Glutamatergic neuron (in vitro differentiated cells): ENCODE measurements at regions not wholly inside any gene's neighbourhood (a gene's known extent, or its start where the extent isn't known, plus 50 kb on each side); places are given as distances from the start of the nearest gene placed in this dataset.

Experiments used
- DNase-seq: peaks from one replicate; pipeline ENCODE4 v3.0.0; 2022
- H3K27ac Mint-ChIP-seq: one replicate; pipeline ENCODE4 v1.8.0; 2020; ENCODE audit warnings: mild to moderate bottlenecking, mixed read lengths, inconsistent platforms; ENCODE audit not compliant: unreplicated experiment
- H3K27me3 Mint-ChIP-seq: one replicate; pipeline ENCODE4 v1.8.0; 2020; ENCODE audit warnings: mild to moderate bottlenecking, moderate library complexity, mixed read lengths, inconsistent platforms; ENCODE audit not compliant: unreplicated experiment
- H3K36me3 Mint-ChIP-seq: one replicate; pipeline ENCODE4 v1.8.0; 2020; ENCODE audit warnings: mild to moderate bottlenecking, mixed read lengths, inconsistent platforms; ENCODE audit not compliant: unreplicated experiment
- H3K4me1 Mint-ChIP-seq: one replicate; pipeline ENCODE4 v1.8.0; 2020; ENCODE audit warnings: mild to moderate bottlenecking, low read depth, mixed read lengths, inconsistent platforms; ENCODE audit not compliant: unreplicated experiment
- H3K4me3 Mint-ChIP-seq: one replicate; pipeline ENCODE4 v1.8.0; 2020; ENCODE audit warnings: mild to moderate bottlenecking, mixed read lengths, inconsistent platforms; ENCODE audit not compliant: unreplicated experiment
- H3K9me3 Mint-ChIP-seq: one replicate; pipeline ENCODE4 v1.8.0; 2020; ENCODE audit warnings: mild to moderate bottlenecking, moderate library complexity, mixed read lengths, inconsistent platforms; ENCODE audit not compliant: unreplicated experiment
- TF ChIP-seq, protein P1 (sequence below): fragments of 200-600 bp; sonication (generic); IDR thresholded peaks from one replicate; pipeline ENCODE4 v1.5.0; 2021; ENCODE audit not compliant: partially characterized antibody, unreplicated experiment

DNA sequence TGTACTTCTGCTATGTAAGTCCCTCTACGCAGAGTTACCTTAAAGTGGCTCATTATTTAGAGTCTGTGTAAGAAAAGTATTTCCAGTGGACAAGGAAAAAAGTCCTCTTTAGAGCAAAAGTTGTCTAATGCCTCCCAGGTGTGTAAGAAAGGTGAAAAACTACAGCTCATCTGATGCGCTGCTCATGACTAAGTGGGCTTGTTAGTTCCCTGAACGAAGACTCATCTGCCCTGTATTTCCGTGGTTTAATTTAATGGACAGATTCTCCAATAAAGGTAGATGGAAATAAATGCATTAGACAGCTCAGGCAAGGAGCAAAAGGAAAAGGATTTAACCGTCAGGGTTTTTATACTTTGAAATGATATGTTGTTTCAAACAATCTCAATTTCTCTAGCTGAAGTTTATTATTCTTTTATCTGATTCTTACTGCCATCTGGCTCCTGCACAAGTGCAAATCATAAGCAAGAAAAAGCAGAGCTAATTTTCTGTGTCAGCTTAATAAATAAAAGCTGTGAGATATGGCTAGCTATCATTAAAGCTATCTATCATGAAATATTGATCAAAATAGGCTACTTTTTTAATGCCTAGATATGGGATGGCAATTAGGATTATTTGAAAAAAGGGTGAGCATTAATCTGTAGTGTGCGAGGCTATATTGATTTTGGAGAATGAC is 73.7 kb upstream of the PCDH9 start:
- TF ChIP-seq, protein P1, sequence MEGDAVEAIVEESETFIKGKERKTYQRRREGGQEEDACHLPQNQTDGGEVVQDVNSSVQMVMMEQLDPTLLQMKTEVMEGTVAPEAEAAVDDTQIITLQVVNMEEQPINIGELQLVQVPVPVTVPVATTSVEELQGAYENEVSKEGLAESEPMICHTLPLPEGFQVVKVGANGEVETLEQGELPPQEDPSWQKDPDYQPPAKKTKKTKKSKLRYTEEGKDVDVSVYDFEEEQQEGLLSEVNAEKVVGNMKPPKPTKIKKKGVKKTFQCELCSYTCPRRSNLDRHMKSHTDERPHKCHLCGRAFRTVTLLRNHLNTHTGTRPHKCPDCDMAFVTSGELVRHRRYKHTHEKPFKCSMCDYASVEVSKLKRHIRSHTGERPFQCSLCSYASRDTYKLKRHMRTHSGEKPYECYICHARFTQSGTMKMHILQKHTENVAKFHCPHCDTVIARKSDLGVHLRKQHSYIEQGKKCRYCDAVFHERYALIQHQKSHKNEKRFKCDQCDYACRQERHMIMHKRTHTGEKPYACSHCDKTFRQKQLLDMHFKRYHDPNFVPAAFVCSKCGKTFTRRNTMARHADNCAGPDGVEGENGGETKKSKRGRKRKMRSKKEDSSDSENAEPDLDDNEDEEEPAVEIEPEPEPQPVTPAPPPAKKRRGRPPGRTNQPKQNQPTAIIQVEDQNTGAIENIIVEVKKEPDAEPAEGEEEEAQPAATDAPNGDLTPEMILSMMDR, result no peak

DNA sequence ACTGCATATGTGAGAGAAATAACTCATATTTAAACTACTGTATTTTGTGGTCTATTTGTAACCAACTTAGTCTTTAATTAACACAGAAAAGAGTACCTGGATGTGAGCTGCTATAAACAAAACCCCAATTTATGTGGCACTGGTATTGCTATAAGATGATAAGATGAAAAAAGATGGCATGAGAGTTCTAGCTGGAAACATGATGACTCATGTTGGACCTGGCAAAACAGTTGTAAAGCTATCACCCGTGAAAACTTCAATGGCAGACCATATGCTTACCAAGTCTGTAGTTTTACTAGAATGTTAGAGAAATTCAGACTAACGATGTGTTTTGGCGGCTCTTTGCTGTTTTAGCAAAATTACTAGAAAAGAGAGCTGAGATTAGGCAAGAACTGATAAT is 69.6 kb upstream of the PCDH9 start:
- no peaks in the 10 kb centered on the region for H3K9me3 Mint-ChIP-seq
- TF ChIP-seq, protein P1, result no peak
- no peak overlapping the region for H3K27ac Mint-ChIP-seq
- DNase-seq, result no peak
- no peaks in the 10 kb centered on the region for H3K27me3 Mint-ChIP-seq
- no peak overlapping the region for H3K4me3 Mint-ChIP-seq
- peaks cover 19% of the 10 kb centered on the region for H3K4me1 Mint-ChIP-seq
- no peaks in the 10 kb centered on the region for H3K36me3 Mint-ChIP-seq

More for the DNA sequence above, 73.7 kb upstream of the PCDH9 start:
- Mint-ChIP-seq H3K36me3 (no peaks in the 10 kb centered on the region), H3K27ac (peak overlapping the region; percentile 34), H3K27me3 (peaks cover 5% of the 10 kb centered on the region), H3K9me3 (peaks cover 9% of the 10 kb centered on the region), H3K4me3 (no peak overlapping the region), H3K4me1 (peaks cover 35% of the 10 kb centered on the region)
- DNase-seq, result no peak

DNA sequence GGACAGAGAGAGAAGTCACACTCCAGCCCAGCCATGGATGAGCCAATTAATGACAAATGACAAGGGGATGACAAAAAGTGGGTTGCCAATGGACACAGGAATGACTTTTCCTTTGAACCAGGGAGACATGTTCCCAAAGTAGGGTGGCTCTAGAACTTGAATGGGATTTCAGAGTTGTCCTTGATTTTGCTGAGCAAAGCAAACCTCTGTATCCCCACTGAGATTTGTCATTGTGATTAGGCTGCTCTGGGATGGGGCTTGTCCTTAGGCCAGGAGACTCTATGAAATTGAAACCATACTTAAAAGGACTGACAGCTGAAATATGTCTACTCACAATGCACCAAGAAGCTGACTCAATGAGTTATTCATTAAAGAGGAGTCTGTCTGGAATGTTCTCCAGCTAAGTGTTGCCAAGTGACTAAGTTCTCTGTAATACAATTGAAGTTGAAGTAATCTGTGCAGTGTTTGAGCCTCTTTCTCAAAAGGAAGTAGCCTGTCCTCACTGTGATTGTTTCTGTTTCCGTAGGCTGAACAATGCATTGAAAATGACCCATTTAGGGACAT is 69.0 kb upstream of the PCDH9 start:
- Mint-ChIP-seq H3K4me1 (peaks cover 16% of the 10 kb centered on the region), H3K9me3 (no peaks in the 10 kb centered on the region), H3K27me3 (no peaks in the 10 kb centered on the region), H3K27ac (no peak overlapping the region), H3K36me3 (no peaks in the 10 kb centered on the region), H3K4me3 (no peak overlapping the region)
- TF ChIP-seq, protein P1, result no peak
- DNase-seq, result no peak

DNA sequence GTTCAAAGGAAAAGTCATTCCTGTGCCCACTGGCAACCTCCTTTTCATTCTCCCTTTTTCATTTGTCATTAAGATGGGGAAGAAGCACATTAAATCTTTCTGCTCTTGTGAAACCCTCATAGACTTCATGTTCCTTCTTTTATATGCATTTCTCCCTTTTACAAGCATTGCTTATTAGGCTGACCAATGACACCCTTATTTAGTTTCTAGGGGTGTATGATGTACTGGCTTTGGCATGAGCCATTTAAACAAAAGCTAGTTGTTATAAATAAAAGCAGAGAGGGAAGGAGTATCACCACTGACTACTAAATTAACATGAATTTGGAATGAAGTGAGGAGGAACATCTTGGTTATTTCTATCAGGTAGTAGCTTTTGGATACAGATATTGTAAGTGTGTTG is 68.2 kb upstream of the PCDH9 start:
- Mint-ChIP-seq H3K27ac (no peak overlapping the region), H3K4me3 (no peak overlapping the region), H3K36me3 (no peaks in the 10 kb centered on the region), H3K4me1 (peaks cover 9% of the 10 kb centered on the region), H3K27me3 (no peaks in the 10 kb centered on the region), H3K9me3 (no peaks in the 10 kb centered on the region)
- DNase-seq, result no peak
- TF ChIP-seq, protein P1, result no peak

DNA sequence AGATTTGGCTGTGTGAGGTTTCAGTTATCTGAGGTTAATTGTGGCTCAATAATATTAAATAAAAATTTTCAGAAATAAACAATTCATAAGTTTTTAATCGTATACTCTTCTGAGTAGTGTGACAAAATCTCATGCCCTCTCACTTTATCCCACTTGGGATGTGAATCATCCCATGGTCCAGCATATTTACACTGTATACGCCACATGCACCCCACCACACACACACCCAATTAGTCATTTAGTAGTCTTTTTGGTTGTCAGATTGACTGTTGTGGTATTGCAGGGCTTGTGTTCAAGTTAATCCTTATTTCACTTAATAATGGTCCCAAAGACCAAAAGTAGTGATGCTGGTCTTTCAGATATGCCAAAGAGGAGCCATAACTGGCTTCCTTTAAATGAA is 66.4 kb upstream of the PCDH9 start:
- Mint-ChIP-seq H3K36me3 (no peaks in the 10 kb centered on the region), H3K27me3 (no peaks in the 10 kb centered on the region), H3K27ac (no peak overlapping the region), H3K4me1 (peaks cover 6% of the 10 kb centered on the region), H3K9me3 (no peaks in the 10 kb centered on the region), H3K4me3 (no peak overlapping the region)
- TF ChIP-seq, protein P1, result no peak
- DNase-seq, result no peak
